Stimulated activated naive B cell treated with anti-CD40 and anti-IgM and Interleukin-4, amounts not matched to agents 10 μg/mL and 1 μg/mL and 100 μg/mL, for 72 hours (primary cell): ENCODE measurements at regions not wholly inside any gene's neighbourhood (a gene's known extent, or its start where the extent isn't known, plus 50 kb on each side); places are given as distances from the start of the nearest gene placed in this dataset.

Experiments
- ATAC-seq, 2 donors: fragments of 150-1000 bp; cut with Tn5 transposase; replicated peaks; 2 replicates each; pipeline ENCODE4 v1.10.0; 2021; ENCODE audit warnings: moderate library complexity in 1 of 2
- DNase-seq: peaks from one replicate; pipeline ENCODE4 v3.0.0; 2021
- H3K27ac Mint-ChIP-seq: one replicate; pipeline ENCODE4 v1.8.0; 2022; ENCODE audit warnings: mild to moderate bottlenecking, mixed read lengths
- H3K27me3 Mint-ChIP-seq, 2 donors: one replicate each; pipeline ENCODE4 v1.8.0; 2022; ENCODE audit warnings: mixed read lengths in 2 of 2
- H3K36me3 Mint-ChIP-seq, 2 donors: one replicate each; pipeline ENCODE4 v1.8.0; 2022; ENCODE audit warnings: mixed read lengths in 2 of 2, mild to moderate bottlenecking in 1 of 2
- H3K4me1 Mint-ChIP-seq, 2 donors: one replicate each; pipeline ENCODE4 v1.8.0; 2022; ENCODE audit warnings: mixed read lengths in 2 of 2, mild to moderate bottlenecking in 1 of 2
- H3K4me3 Mint-ChIP-seq, 2 donors: one replicate each; pipeline ENCODE4 v1.8.0; 2022; ENCODE audit warnings: mild to moderate bottlenecking in 2 of 2, mixed read lengths in 2 of 2, moderate library complexity in 1 of 2
- H3K9me3 Mint-ChIP-seq, 2 donors: one replicate each; pipeline ENCODE4 v1.8.0; 2022; ENCODE audit warnings: mixed read lengths in 2 of 2, mild to moderate bottlenecking in 1 of 2

GRCh38 chr4:178068136-178068535, 625.9 kb upstream of the AGA start:
- no peaks in the 10 kb centered on the region for H3K27me3 Mint-ChIP-seq
- no peaks in the 10 kb centered on the region for H3K36me3 Mint-ChIP-seq
- H3K9me3 Mint-ChIP-seq, result no peaks in the 10 kb centered on the region
- H3K4me1 Mint-ChIP-seq, result no peaks in the 10 kb centered on the region
- ATAC-seq (no peak), DNase-seq (no peak)
- no peak overlapping the region for H3K27ac Mint-ChIP-seq
- H3K4me3 Mint-ChIP-seq, result no peak overlapping the region

DNA sequence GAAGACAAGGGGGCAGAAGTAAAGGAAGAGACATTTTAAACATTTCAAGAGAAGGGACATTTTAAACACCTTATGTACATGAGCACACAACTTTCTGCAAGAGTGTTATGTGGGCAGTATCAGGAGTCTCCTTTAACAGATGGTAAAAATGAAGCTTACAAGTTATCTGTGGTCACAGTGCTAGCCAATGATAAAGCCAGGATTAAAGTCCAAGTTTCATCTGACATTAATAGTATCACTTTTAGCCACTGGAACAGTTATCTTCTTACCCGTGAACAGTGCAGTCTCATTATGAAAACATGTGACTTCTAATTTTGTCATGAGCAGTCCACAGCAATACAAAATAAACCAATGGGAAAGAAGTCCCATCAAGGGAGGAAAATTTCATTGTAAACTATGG, 627.9 kb upstream of the AGA start:
- H3K27me3 Mint-ChIP-seq, result no peaks in the 10 kb centered on the region
- no peak for DNase-seq
- H3K27ac Mint-ChIP-seq, result no peak overlapping the region
- no peak for ATAC-seq
- peaks cover 0 to 3% of the 10 kb centered on the region in 2 donors for H3K9me3 Mint-ChIP-seq
- no peaks in the 10 kb centered on the region for H3K36me3 Mint-ChIP-seq
- no peak overlapping the region for H3K4me3 Mint-ChIP-seq
- no peaks in the 10 kb centered on the region for H3K4me1 Mint-ChIP-seq

GRCh38 chr4:178080312-178080711, 638.1 kb upstream of the AGA start:
- Mint-ChIP-seq H3K27me3 (no peaks in the 10 kb centered on the region), H3K4me3 (no peak overlapping the region), H3K4me1 (no peaks in the 10 kb centered on the region), H3K27ac (no peak overlapping the region), H3K9me3 (no peaks in the 10 kb centered on the region), H3K36me3 (no peaks in the 10 kb centered on the region)
- no peak for DNase-seq
- no peak for ATAC-seq

DNA sequence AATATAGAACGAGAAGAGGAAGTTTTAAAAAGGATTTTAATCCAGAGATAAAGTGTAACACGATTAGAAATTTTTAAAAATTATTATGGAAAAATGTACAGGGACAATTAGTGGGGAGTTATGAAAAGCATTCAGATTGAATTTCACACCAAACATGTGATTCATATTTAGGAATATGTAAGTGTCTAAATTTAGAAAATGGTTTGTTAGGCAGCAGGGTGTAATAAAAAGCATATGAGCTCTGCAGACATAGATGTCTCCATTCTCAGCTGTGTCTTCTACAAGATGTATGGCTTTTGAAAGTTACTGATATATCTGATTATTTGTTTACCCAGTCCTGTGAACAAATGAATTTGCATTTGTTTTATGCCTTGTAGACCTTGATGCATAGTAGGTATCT, 638.9 kb upstream of the AGA start:
- Mint-ChIP-seq H3K27me3 (no peaks in the 10 kb centered on the region), H3K27ac (no peak overlapping the region), H3K9me3 (peaks cover 0 to 4% of the 10 kb centered on the region in 2 donors), H3K36me3 (no peaks in the 10 kb centered on the region), H3K4me3 (no peak overlapping the region), H3K4me1 (no peaks in the 10 kb centered on the region)
- DNase-seq (no peak), ATAC-seq (no peak)

- ATAC-seq (no peak), DNase-seq (no peak)
- Mint-ChIP-seq H3K36me3 (no peaks in the 10 kb centered on the region), H3K4me1 (no peaks in the 10 kb centered on the region), H3K4me3 (no peak overlapping the region), H3K27ac (no peak overlapping the region), H3K9me3 (peaks cover 0 to 5% of the 10 kb centered on the region in 2 donors), H3K27me3 (no peaks in the 10 kb centered on the region)
Observed at GRCh38 chr4:178081896-178082295, 639.7 kb upstream of the AGA start.

- Mint-ChIP-seq H3K27ac (no peak overlapping the region), H3K9me3 (peaks cover 0 to 5% of the 10 kb centered on the region in 2 donors), H3K36me3 (no peaks in the 10 kb centered on the region), H3K4me3 (no peak overlapping the region), H3K27me3 (no peaks in the 10 kb centered on the region), H3K4me1 (no peaks in the 10 kb centered on the region)
- ATAC-seq (no peak), DNase-seq (no peak)
Observed at GRCh38 chr4:178082906-178083305, 640.7 kb upstream of the AGA start.

GRCh38 chr4:178083968-178084367, 641.7 kb upstream of the AGA start:
- H3K4me3 Mint-ChIP-seq, result no peak overlapping the region
- no peak for ATAC-seq
- no peaks in the 10 kb centered on the region for H3K36me3 Mint-ChIP-seq
- no peak for DNase-seq
- H3K9me3 Mint-ChIP-seq, result peaks cover 2 to 5% of the 10 kb centered on the region in 2 donors
- no peak overlapping the region for H3K27ac Mint-ChIP-seq
- no peaks in the 10 kb centered on the region for H3K27me3 Mint-ChIP-seq
- H3K4me1 Mint-ChIP-seq, result no peaks in the 10 kb centered on the region

DNA sequence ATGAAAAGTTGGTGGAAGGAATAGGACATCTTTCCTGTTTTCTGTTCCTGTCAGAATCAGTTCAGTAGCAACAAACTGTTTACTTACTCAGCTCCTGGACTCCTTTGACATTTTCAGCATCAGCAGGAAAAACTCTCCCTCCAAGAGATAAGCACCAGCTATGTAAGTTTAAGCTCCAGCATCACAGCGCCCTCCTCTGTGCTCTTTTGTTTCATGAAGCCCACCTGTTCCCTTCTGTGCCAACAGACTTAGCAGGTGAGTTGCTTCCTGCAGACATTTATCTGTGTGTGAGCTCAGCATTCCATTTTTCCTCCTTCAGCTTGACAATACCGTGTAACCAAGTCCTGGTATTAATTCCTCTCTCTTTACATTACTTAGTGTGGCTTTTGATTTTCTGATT, 644.1 kb upstream of the AGA start:
- no peak overlapping the region for H3K27ac Mint-ChIP-seq
- ATAC-seq (no peak), DNase-seq (no peak)
- no peaks in the 10 kb centered on the region for H3K36me3 Mint-ChIP-seq
- peaks cover 2 to 5% of the 10 kb centered on the region in 2 donors for H3K9me3 Mint-ChIP-seq
- no peaks in the 10 kb centered on the region for H3K27me3 Mint-ChIP-seq
- no peak overlapping the region for H3K4me3 Mint-ChIP-seq
- H3K4me1 Mint-ChIP-seq, result no peaks in the 10 kb centered on the region

DNA sequence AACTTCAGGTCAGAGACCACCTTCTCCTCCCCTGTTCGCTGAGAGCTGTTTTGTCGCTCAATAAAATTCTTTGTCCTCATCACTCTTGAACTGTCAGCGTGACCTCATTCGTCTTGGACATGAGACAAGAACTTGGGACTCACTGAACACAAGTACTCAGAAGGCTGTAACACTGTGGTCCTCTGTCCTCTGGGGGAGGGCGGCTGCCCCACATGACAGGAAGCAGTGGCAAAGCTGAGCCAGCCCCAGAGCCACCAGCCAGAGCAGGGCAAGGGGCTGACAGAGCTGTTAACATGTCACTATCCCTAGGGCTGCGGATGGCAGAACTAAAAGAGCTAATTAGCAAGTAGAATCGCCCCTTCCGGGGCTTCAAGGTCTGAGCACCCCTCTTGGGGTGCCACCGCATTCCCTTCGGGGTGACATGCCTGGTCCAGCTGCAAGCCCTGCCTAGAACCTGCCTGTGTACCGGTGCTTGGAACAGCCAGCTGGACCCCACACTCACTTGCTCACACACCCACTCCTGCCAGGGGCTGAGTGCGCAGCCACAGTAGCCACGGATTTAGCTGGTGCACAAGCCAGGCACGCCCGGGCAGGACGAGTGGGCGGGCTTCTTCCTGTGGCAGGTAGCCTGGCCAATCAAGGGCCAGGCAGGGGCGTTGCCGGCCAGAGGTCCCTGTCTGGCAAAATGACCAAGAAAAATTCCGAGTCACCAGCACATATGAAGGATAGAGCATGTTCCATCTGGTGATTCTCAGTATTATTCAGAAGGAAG, 648.6 kb upstream of the AGA start:
- Mint-ChIP-seq H3K27me3 (no peaks in the 10 kb centered on the region), H3K9me3 (peaks cover 2 to 4% of the 10 kb centered on the region in 2 donors), H3K4me1 (no peaks in the 10 kb centered on the region), H3K4me3 (no peak overlapping the region), H3K36me3 (no peaks in the 10 kb centered on the region), H3K27ac (no peak overlapping the region)
- ATAC-seq (no peak), DNase-seq (no peak)

DNA sequence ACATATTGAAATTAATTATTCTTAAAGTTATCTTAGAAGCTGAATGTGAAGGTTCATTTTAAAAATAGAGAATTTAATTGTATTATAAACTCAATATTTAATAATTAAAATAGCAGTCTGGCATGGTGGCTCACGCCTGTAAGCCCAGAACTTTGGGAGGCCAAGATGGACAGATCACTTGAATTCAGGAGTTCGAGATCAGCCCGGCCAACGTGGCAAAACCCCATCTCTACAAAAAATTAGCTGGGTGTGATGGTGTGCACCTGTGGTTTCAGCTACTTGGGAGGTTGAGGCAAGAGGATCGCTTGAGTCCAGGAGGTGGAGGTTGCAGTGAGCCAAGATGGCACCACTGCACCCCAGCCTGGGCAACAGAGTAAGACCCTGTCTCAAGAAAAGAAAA, 659.9 kb upstream of the AGA start:
- Mint-ChIP-seq H3K27ac (no peak overlapping the region), H3K9me3 (peaks cover 7 to 12% of the 10 kb centered on the region in 2 donors), H3K4me3 (no peak overlapping the region), H3K4me1 (no peaks in the 10 kb centered on the region), H3K27me3 (no peaks in the 10 kb centered on the region), H3K36me3 (no peaks in the 10 kb centered on the region)
- ATAC-seq (no peak), DNase-seq (no peak)

GRCh38 chr4:178105242-178105641, 663.0 kb upstream of the AGA start:
- Mint-ChIP-seq H3K4me3 (no peak overlapping the region), H3K27ac (no peak overlapping the region), H3K4me1 (no peaks in the 10 kb centered on the region), H3K36me3 (no peaks in the 10 kb centered on the region), H3K9me3 (peaks cover 9 to 15% of the 10 kb centered on the region in 2 donors), H3K27me3 (no peaks in the 10 kb centered on the region)
- DNase-seq, result no peak
- ATAC-seq, result no peak

DNA sequence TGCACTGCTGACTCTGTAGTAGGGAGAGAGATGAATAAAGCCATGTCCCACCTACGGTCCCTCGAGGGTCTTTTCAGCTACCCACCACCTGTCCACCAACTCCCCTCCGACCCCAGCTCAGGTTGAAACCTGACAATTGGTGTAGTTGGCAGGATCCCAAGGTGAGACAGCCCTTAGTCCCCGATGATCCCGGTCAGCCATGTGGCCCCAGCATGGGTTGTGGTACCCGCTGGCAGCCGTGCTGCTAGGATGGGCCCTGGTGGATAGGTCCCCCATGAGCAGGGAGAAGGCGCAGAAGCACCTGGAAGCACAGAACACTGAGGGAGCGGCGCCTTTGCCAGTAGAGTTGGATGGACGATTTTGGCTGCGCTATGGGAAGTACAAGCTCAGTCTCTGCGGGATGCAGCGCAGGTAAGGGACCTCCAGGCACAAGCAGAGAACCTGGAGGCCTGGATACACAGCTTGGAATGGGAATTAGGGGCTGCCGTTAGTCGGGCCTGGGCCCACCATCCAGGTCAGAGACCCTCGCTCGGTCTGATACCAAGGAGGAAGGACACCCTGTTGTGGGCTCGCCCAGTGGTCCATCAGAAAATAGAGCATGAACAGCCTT, 694.6 kb upstream of the AGA start:
- Mint-ChIP-seq H3K4me1 (no peaks in the 10 kb centered on the region), H3K4me3 (no peak overlapping the region), H3K36me3 (no peaks in the 10 kb centered on the region), H3K9me3 (peaks cover 4 to 13% of the 10 kb centered on the region in 2 donors), H3K27me3 (no peaks in the 10 kb centered on the region), H3K27ac (no peak overlapping the region)
- DNase-seq (no peak), ATAC-seq (no peak)

GRCh38 chr4:178137732-178138471, 695.7 kb upstream of the AGA start:
- ATAC-seq, result no peak
- no peaks in the 10 kb centered on the region for H3K4me1 Mint-ChIP-seq
- H3K4me3 Mint-ChIP-seq, result no peak overlapping the region
- DNase-seq, result no peak
- H3K36me3 Mint-ChIP-seq, result no peaks in the 10 kb centered on the region
- peaks cover 4 to 13% of the 10 kb centered on the region in 2 donors for H3K9me3 Mint-ChIP-seq
- H3K27ac Mint-ChIP-seq, result no peak overlapping the region
- H3K27me3 Mint-ChIP-seq, result no peaks in the 10 kb centered on the region

DNA sequence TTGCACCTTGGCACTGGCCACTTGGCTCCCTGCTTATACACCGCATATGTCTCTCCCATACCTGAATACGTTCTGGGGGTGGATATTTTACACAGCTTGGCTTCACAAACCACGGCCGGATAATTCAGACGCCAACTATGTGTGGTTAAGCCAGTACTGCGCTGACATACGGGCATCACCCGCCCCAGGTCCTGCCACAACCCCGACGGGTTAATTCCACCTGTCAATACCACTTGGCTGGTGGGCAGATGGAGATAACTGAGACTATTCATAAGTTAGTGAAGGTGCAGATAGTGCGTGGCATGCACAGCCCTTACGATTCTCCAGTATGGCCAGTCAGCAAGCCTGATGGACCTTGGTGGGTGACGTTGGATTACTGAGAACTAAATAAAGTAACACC, 696.3 kb upstream of the AGA start:
- no peaks in the 10 kb centered on the region for H3K4me1 Mint-ChIP-seq

More for the DNA sequence above, 696.3 kb upstream of the AGA start:
- Mint-ChIP-seq H3K27ac (no peak overlapping the region), H3K27me3 (no peaks in the 10 kb centered on the region), H3K36me3 (no peaks in the 10 kb centered on the region), H3K4me3 (no peak overlapping the region), H3K9me3 (peaks cover 4 to 13% of the 10 kb centered on the region in 2 donors)
- ATAC-seq (no peak), DNase-seq (no peak)
